OCI-LY7 (cell line): ENCODE measurements at regions not wholly inside any gene's neighbourhood (a gene's known extent, or its start where the extent isn't known, plus 50 kb on each side); places are given as distances from the start of the nearest gene placed in this dataset.

Experiments used
- EZH2phosphoT487 ChIP-seq: fragments of 200-600 bp; sonication (generic); IDR thresholded peaks from 2 replicates; pipeline ENCODE4 v1.6.1; 2018; ENCODE audit warnings: low read depth, borderline replicate concordance, mild to moderate bottlenecking, mixed run types, antibody characterized with exemption, low read length, moderate library complexity, mixed read lengths
- TF ChIP-seq, protein P1 (sequence below): fragments of 200-600 bp; sonication (generic); conservative IDR thresholded peaks from 2 replicates; pipeline ENCODE4 v1.5.1; 2014; ENCODE audit warnings: mild to moderate bottlenecking, antibody characterized with exemption, low read length, moderate library complexity, mixed read lengths

DNA sequence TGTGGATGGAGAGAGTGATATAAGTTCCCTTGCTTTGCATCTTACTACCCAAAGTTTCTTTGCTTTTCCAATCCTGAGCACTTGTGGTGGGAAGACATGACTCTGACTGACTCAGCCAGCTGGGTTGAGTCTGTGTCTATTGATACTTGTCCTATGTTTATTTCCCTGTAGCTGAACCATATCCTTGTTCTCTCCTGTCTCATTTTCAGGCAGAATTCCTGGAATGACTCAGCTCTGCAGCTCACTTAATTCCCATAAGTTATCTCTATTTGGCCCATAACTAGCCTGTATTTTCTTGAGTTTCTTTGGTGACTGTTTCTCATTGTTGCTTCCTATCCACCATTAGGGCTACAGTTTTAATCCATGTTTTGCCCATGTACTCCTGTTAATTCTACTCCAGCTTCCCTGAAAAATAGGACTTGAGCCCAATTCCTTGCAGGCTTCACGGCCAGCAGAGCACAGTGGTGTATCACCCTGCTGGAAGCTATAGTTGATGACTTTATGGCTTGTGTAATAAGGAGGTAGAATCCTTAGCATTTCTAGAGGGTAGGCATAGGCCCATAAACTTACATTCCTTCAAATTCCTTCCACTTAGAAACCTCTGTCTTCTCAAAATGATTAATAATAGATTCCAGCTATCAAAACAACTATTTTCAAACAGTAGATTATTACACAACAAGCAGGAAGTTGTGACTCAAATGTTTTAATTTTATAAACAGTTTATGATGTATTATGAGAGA is 183.1 kb downstream of the TMTC3 start:
- TF ChIP-seq, protein P1, sequence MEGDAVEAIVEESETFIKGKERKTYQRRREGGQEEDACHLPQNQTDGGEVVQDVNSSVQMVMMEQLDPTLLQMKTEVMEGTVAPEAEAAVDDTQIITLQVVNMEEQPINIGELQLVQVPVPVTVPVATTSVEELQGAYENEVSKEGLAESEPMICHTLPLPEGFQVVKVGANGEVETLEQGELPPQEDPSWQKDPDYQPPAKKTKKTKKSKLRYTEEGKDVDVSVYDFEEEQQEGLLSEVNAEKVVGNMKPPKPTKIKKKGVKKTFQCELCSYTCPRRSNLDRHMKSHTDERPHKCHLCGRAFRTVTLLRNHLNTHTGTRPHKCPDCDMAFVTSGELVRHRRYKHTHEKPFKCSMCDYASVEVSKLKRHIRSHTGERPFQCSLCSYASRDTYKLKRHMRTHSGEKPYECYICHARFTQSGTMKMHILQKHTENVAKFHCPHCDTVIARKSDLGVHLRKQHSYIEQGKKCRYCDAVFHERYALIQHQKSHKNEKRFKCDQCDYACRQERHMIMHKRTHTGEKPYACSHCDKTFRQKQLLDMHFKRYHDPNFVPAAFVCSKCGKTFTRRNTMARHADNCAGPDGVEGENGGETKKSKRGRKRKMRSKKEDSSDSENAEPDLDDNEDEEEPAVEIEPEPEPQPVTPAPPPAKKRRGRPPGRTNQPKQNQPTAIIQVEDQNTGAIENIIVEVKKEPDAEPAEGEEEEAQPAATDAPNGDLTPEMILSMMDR = no peak
- TF ChIP-seq EZH2phosphoT487 = no peak
